ENCODE measurements at regions not wholly inside any gene's neighbourhood (a gene's known extent, or its start where the extent isn't known, plus 50 kb on each side); places are given as distances from the start of the nearest gene placed in this dataset.

GRCh38 chr7:95718577-95719410 is 53.6 kb upstream of the DYNC1I1 start:
- Histone ChIP-seq H3K27ac (ENCODE audit: low read length) (no peak overlapping the region), H3K9me3 (ENCODE audit: control insufficient read depth, low read length) (no peaks in the 10 kb centered on the region), H3K27me3 (ENCODE audit: control insufficient read depth, insufficient read depth) (no peaks in the 10 kb centered on the region), H3K4me3 (ENCODE audit: low read length) (no peak overlapping the region), H3K4me1 (ENCODE audit: control insufficient read depth, insufficient read depth, low read length) (no peaks in the 10 kb centered on the region)
- DNase-seq (no peak), ATAC-seq (no peak)
- intact Hi-C loops (cut with DNase I) = no loop called here
- 61% methylated on average over 6 of the region's 6 CpGs for WGBS

GRCh38 chr7:95716357-95717122 is 55.8 kb upstream of the DYNC1I1 start:
- no peaks in the 10 kb centered on the region for H3K27me3 ChIP-seq (ENCODE audit: control insufficient read depth, insufficient read depth)
- no peak for DNase-seq
- intact Hi-C loops (cut with DNase I) = no loop called here
- WGBS = 80% methylated on average over 5 of the region's 5 CpGs
- no peaks in the 10 kb centered on the region for H3K4me1 ChIP-seq (ENCODE audit: control insufficient read depth, insufficient read depth, low read length)
- ATAC-seq = peak; percentile 20 to 72
- H3K27ac ChIP-seq (ENCODE audit: low read length) = peak overlapping the region; percentile 11
- no peaks in the 10 kb centered on the region for H3K9me3 ChIP-seq (ENCODE audit: control insufficient read depth, low read length)
- H3K4me3 ChIP-seq (ENCODE audit: low read length) = no peak overlapping the region

DNA sequence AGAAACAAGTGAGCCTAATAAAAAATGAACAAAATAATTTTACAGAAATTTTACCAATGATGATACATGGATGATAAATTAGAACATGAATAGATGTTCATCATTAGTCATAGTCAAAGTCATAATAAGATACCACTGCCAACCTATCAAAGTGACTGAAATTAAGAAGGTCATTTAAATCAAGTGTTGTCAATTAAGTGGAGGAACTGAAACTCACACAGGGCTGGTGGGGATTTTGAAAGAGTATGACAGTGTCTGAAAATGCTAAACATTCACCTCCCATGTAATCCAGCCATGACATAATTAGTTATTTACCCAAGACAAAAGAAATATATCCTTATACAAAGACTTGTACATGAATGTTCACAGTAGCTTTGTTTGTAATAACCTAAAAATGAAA is 57.1 kb upstream of the DYNC1I1 start:
- DNase-seq (no peak), ATAC-seq (no peak)
- no peaks in the 10 kb centered on the region for H3K4me1 ChIP-seq (ENCODE audit: control insufficient read depth, insufficient read depth, low read length)
- no peaks in the 10 kb centered on the region for H3K9me3 ChIP-seq (ENCODE audit: control insufficient read depth, low read length)
- H3K27ac ChIP-seq (ENCODE audit: low read length) = no peak overlapping the region
- H3K27me3 ChIP-seq (ENCODE audit: control insufficient read depth, insufficient read depth) = no peaks in the 10 kb centered on the region
- H3K4me3 ChIP-seq (ENCODE audit: low read length) = no peak overlapping the region
- intact Hi-C loops (cut with DNase I) = no loop called here

DNA sequence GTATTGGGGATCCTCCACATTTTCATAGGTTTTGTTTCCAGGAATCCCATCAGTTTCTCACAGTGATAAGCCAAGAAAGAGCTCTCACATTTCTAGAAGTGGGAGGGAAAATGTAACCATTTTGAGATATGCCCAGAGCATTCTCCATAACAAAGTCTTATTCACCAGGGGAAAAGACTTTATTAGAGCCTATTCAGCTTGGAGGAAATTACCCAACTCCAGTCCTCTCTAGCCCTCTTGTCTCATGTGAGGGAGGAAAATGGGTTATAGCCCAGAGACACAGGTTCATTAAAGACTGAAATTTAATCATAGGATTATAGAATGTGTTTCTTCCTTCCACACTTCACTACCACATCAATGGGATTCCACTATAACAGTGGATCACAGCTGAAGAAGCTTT is 61.6 kb upstream of the DYNC1I1 start:
- Histone ChIP-seq H3K4me1 (ENCODE audit: control insufficient read depth, insufficient read depth, low read length) (no peaks in the 10 kb centered on the region), H3K27me3 (ENCODE audit: control insufficient read depth, insufficient read depth) (no peaks in the 10 kb centered on the region), H3K4me3 (ENCODE audit: low read length) (no peak overlapping the region), H3K9me3 (ENCODE audit: control insufficient read depth, low read length) (no peaks in the 10 kb centered on the region), H3K27ac (ENCODE audit: low read length) (no peak overlapping the region)
- no peak for DNase-seq
- ATAC-seq = no peak
- intact Hi-C loops (cut with DNase I) = no loop called here

GRCh38 chr7:95700917-95701316 is 71.4 kb upstream of the DYNC1I1 start:
- H3K9me3 ChIP-seq (ENCODE audit: control insufficient read depth, low read length) = no peaks in the 10 kb centered on the region
- no peak for DNase-seq
- H3K4me1 ChIP-seq (ENCODE audit: control insufficient read depth, insufficient read depth, low read length) = no peaks in the 10 kb centered on the region
- H3K27ac ChIP-seq (ENCODE audit: low read length) = no peak overlapping the region
- no peak for ATAC-seq
- intact Hi-C loops (cut with DNase I) = no loop called here
- H3K27me3 ChIP-seq (ENCODE audit: control insufficient read depth, insufficient read depth) = no peaks in the 10 kb centered on the region
- no peak overlapping the region for H3K4me3 ChIP-seq (ENCODE audit: low read length)

- no peak overlapping the region for H3K4me3 ChIP-seq (ENCODE audit: low read length)
- H3K9me3 ChIP-seq (ENCODE audit: control insufficient read depth, low read length) = no peaks in the 10 kb centered on the region
- H3K27ac ChIP-seq (ENCODE audit: low read length) = no peak overlapping the region
- no peaks in the 10 kb centered on the region for H3K4me1 ChIP-seq (ENCODE audit: control insufficient read depth, insufficient read depth, low read length)
- H3K27me3 ChIP-seq (ENCODE audit: control insufficient read depth, insufficient read depth) = no peaks in the 10 kb centered on the region
- DNase-seq (no peak), ATAC-seq (no peak)
- 68% methylated on average over 2 of the region's 2 CpGs for WGBS
- intact Hi-C loops (cut with DNase I) = no loop called here
Measured at GRCh38 chr7:95694334-95694733, 78.0 kb upstream of the DYNC1I1 start.

DNA sequence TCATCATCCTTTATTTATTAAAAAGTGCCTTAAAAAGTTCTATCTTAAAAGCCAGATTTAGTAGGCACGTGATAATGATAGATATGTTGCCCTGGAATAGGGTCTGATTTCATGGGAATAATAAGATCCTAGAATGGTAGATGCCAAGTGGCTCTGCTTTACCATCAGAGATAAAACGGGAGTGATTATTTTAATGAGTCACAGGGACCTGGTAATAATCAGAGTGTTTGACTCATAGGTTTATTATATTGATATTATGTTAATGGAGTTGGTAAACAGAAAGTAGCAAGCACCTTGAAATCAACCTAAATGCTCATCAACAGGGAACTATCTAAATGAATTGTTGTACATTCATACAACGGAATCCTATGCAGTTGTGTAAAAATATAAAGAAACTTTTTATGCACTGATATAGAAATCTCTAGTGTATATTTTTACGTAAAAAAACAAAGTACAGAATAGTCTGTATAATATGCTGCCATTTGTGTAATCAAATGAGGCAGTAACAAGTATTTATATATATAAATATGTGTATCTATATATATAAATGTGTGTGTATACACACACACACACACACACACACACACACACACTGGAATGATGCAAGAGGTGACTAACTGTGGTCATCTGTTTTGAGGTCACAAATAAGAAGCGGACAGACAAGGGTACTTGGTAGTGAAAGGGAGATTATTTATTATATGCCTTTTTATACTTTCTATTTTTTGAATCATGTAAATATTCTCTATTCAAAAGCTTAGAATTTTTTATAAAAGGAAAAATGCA is 78.6 kb upstream of the DYNC1I1 start:
- H3K9me3 ChIP-seq (ENCODE audit: control insufficient read depth, low read length) = no peaks in the 10 kb centered on the region
- intact Hi-C loops (cut with DNase I) = no loop called here
- H3K27ac ChIP-seq (ENCODE audit: low read length) = no peak overlapping the region
- no peak for DNase-seq
- WGBS = 72% methylated on average over 5 of the region's 5 CpGs
- H3K27me3 ChIP-seq (ENCODE audit: control insufficient read depth, insufficient read depth) = no peaks in the 10 kb centered on the region
- no peak for ATAC-seq
- no peaks in the 10 kb centered on the region for H3K4me1 ChIP-seq (ENCODE audit: control insufficient read depth, insufficient read depth, low read length)
- no peak overlapping the region for H3K4me3 ChIP-seq (ENCODE audit: low read length)

DNA sequence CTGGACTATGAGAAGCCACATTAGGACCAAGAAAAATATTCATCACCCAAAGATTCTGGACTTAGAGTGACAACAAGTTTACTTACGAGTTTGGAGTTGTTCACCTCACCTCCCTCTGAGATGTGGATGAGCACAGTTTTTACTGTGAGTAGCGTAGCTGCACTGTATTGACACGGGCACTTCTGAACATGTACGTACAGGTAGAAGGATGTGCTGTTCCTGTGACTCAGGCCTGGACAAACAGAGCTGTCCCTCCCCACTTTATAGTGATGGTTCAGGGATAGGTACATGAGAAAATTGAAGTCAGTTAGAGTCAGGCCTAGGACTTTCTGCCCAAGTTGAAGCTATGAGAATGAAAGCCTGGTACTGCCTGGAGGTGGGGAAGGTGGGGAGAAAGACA is 80.9 kb upstream of the DYNC1I1 start:
- Histone ChIP-seq H3K27me3 (ENCODE audit: control insufficient read depth, insufficient read depth) (no peaks in the 10 kb centered on the region), H3K4me1 (ENCODE audit: control insufficient read depth, insufficient read depth, low read length) (no peaks in the 10 kb centered on the region), H3K4me3 (ENCODE audit: low read length) (no peak overlapping the region), H3K9me3 (ENCODE audit: control insufficient read depth, low read length) (no peaks in the 10 kb centered on the region), H3K27ac (ENCODE audit: low read length) (no peak overlapping the region)
- ATAC-seq (no peak), DNase-seq (no peak)
- intact Hi-C loops (cut with DNase I) = loop anchor here in 1 of 4 donors (2.0 kb wide), 1 partner anchor 181 kb away; no protein-coding TSS in a partner anchor
- 88% methylated on average over 4 of the region's 4 CpGs for WGBS

- no peaks in the 10 kb centered on the region for H3K9me3 ChIP-seq (ENCODE audit: control insufficient read depth, low read length)
- no peak overlapping the region for H3K27ac ChIP-seq (ENCODE audit: low read length)
- H3K4me1 ChIP-seq (ENCODE audit: control insufficient read depth, insufficient read depth, low read length) = no peaks in the 10 kb centered on the region
- 11% methylated on average over 3 of the region's 3 CpGs for WGBS
- ATAC-seq (peak; percentile 32 to 59), DNase-seq (no peak)
- no peaks in the 10 kb centered on the region for H3K27me3 ChIP-seq (ENCODE audit: control insufficient read depth, insufficient read depth)
- H3K4me3 ChIP-seq (ENCODE audit: low read length) = peak overlapping the region; percentile 32
- intact Hi-C loops (cut with DNase I) = loop anchor here in 1 of 4 donors (2.0 kb wide), 1 partner anchor 180 kb away; no protein-coding TSS in a partner anchor
Measured at GRCh38 chr7:95690367-95690947, 81.9 kb upstream of the DYNC1I1 start.

GRCh38 chr7:95688931-95689495 is 83.3 kb upstream of the DYNC1I1 start:
- H3K4me3 ChIP-seq (ENCODE audit: low read length) = no peak overlapping the region
- peak overlapping the region; percentile 58 for H3K27ac ChIP-seq (ENCODE audit: low read length)
- no peak for ATAC-seq
- DNase-seq = no peak
- WGBS = 79% methylated on average over 7 of the region's 7 CpGs
- H3K9me3 ChIP-seq (ENCODE audit: control insufficient read depth, low read length) = no peaks in the 10 kb centered on the region
- no peaks in the 10 kb centered on the region for H3K4me1 ChIP-seq (ENCODE audit: control insufficient read depth, insufficient read depth, low read length)
- H3K27me3 ChIP-seq (ENCODE audit: control insufficient read depth, insufficient read depth) = no peaks in the 10 kb centered on the region
- intact Hi-C loops (cut with DNase I) = loop anchor here (5.0 to 10.0 kb wide), 4 partner anchors 94 to 177 kb away; partner anchors contain the start of gene PDK4 (in 2 of the 4)
